A673 (cell line): ENCODE measurements at regions not wholly inside any gene's neighbourhood (a gene's known extent, or its start where the extent isn't known, plus 50 kb on each side); places are given as distances from the start of the nearest gene placed in this dataset.

Experiments
- BruUV-seq: library from RNA; stranded (reverse); fragments of 400-500 nt; replicated peaks from 2 replicates; lab custom pipeline; 2021; lab: Mats Ljungman, UMichigan
- CTCF ChIA-PET: fragments of 300-600 bp; sonication (Branson Sonifier 250); formaldehyde crosslinking; loops from one replicate; lab custom pipeline; 2022; ENCODE audit warnings: antibody characterized with exemption; lab: Charles Lee
- POLR2A ChIA-PET: fragments of 300-600 bp; sonication (Branson Sonifier 250); formaldehyde crosslinking; loops from one replicate; lab custom pipeline; 2022; ENCODE audit warnings: antibody characterized with exemption; ENCODE audit not compliant: low non-redundant PET; lab: Charles Lee
- DNase-seq: peaks from one replicate; pipeline ENCODE4 v3.0.0-alpha.2; 2015; ENCODE audit warnings: low spot score
- H3K27ac ChIP-seq: fragments of 200-600 bp; sonication (generic); 2 replicates; pipeline ENCODE4 v1.5.1; 2016; ENCODE audit warnings: mixed run types, low read depth, mild to moderate bottlenecking, mixed read lengths, antibody characterized with exemption, low read length; ENCODE audit not compliant: poor library complexity, severe bottlenecking
- H3K27me3 ChIP-seq: fragments of 200-600 bp; sonication (generic); replicated peaks from 2 replicates; pipeline ENCODE4 v1.6.1; 2017; ENCODE audit warnings: mixed run types, low read depth, mild to moderate bottlenecking, mixed read lengths, antibody characterized with exemption, low read length; ENCODE audit not compliant: insufficient read depth, poor library complexity
- H3K36me3 ChIP-seq: fragments of 200-600 bp; sonication (generic); 2 replicates; pipeline ENCODE4 v1.6.1; 2016; ENCODE audit warnings: mixed run types, mild to moderate bottlenecking, mixed read lengths, antibody characterized with exemption, low read length; ENCODE audit not compliant: insufficient read depth, poor library complexity, severe bottlenecking
- H3K4me1 ChIP-seq: fragments of 200-600 bp; sonication (generic); 2 replicates; pipeline ENCODE4 v1.6.1; 2017; ENCODE audit warnings: mixed run types, mild to moderate bottlenecking, mixed read lengths, antibody characterized with exemption, low read length; ENCODE audit not compliant: insufficient read depth, poor library complexity, severe bottlenecking
- H3K4me3 ChIP-seq: fragments of 200-600 bp; sonication (generic); 2 replicates; pipeline ENCODE4 v1.5.1; 2016; ENCODE audit warnings: low read depth, mixed run types, mild to moderate bottlenecking, mixed read lengths, low read length; ENCODE audit not compliant: poor library complexity, severe bottlenecking
- H3K9me3 ChIP-seq: fragments of 200-600 bp; sonication (generic); 2 replicates; pipeline ENCODE4 v1.6.1; 2016; ENCODE audit warnings: mixed run types, low read depth, mild to moderate bottlenecking, mixed read lengths, antibody characterized with exemption, low read length; ENCODE audit not compliant: poor library complexity, severe bottlenecking
- CTCF ChIP-seq: fragments of 300-800, 200-600 bp; sonication (generic); conservative IDR thresholded peaks from 2 replicates; pipeline ENCODE4 v1.5.1; 2017; ENCODE audit warnings: low read depth, mild to moderate bottlenecking, antibody characterized with exemption, low read length, moderate library complexity, mixed read lengths
- EZH2 ChIP-seq: fragments of 200-600 bp; sonication (generic); IDR thresholded peaks from 2 replicates; pipeline ENCODE4 v1.6.1; 2017; ENCODE audit warnings: borderline replicate concordance, low read depth, mild to moderate bottlenecking, mixed read lengths, antibody characterized with exemption, low read length; ENCODE audit not compliant: poor library complexity, severe bottlenecking
- intact Hi-C: fragments of 100-400 bp; cut with micrococcal nuclease; formaldehyde crosslinking; loops from one replicate; pipeline ENCODE4 v1.10.0; 2022; ENCODE audit not compliant: unreplicated experiment

- DNase-seq = no peak
- Histone ChIP-seq H3K36me3 (no peaks in the 10 kb centered on the region), H3K27ac (no peak overlapping the region), H3K4me1 (no peaks in the 10 kb centered on the region), H3K4me3 (no peak overlapping the region), H3K9me3 (no peaks in the 10 kb centered on the region), H3K27me3 (no peaks in the 10 kb centered on the region)
- no TSS peak for BruUV-seq
- POLR2A ChIA-PET = no interaction called here
- intact Hi-C loops = no loop called here
- TF ChIP-seq CTCF (no peak), EZH2 (no peak)
- CTCF ChIA-PET = no interaction called here
Measured at GRCh38 chr4:29559286-29559685, 1160.9 kb upstream of the PCDH7 start.

GRCh38 chr4:29560452-29560851 lies 1159.7 kb upstream of the PCDH7 start:
- Histone ChIP-seq H3K36me3 (no peaks in the 10 kb centered on the region), H3K4me3 (no peak overlapping the region), H3K27ac (no peak overlapping the region), H3K4me1 (no peaks in the 10 kb centered on the region), H3K27me3 (no peaks in the 10 kb centered on the region), H3K9me3 (no peaks in the 10 kb centered on the region)
- no peak for DNase-seq
- CTCF ChIA-PET = no interaction called here
- TF ChIP-seq CTCF = no peak
- no peak for TF ChIP-seq EZH2
- no TSS peak for BruUV-seq
- POLR2A ChIA-PET = interaction anchor here (0.6 kb wide), 1 partner anchor 724 kb away, joined by 7 read pairs; no protein-coding TSS in a partner anchor
- intact Hi-C loops = no loop called here

- Histone ChIP-seq H3K4me3 (no peak overlapping the region), H3K27me3 (no peaks in the 10 kb centered on the region), H3K27ac (no peak overlapping the region), H3K9me3 (no peaks in the 10 kb centered on the region), H3K36me3 (no peaks in the 10 kb centered on the region), H3K4me1 (no peaks in the 10 kb centered on the region)
- BruUV-seq = no TSS peak
- no peak for TF ChIP-seq EZH2
- TF ChIP-seq CTCF = no peak
- intact Hi-C loops = no loop called here
- POLR2A ChIA-PET = no interaction called here
- no peak for DNase-seq
- CTCF ChIA-PET = no interaction called here
Measured at GRCh38 chr4:29565256-29565655, 1154.9 kb upstream of the PCDH7 start.
